SK-N-SH treated with all-trans-retinoic acid at 6 μM for 48 hours (cell line): ENCODE measurements at regions not wholly inside any gene's neighbourhood (a gene's known extent, or its start where the extent isn't known, plus 50 kb on each side); places are given as distances from the start of the nearest gene placed in this dataset.

Source experiments
- ATAC-seq: fragments of 200-7000 bp; cut with Tn5 transposase; 3 replicates; pipeline ENCODE4 v1.9.1; 2020; ENCODE audit warnings: mild to moderate bottlenecking, moderate library complexity
- ARNTL ChIP-seq: fragments of 450-650 bp; formaldehyde crosslinking; IDR thresholded peaks from 2 replicates; pipeline ENCODE4 v1.5.0; 2020; ENCODE audit warnings: low read depth, mild to moderate bottlenecking, moderate library complexity, borderline replicate concordance
- CSDC2 ChIP-seq: fragments of 250-450 bp; sonication (Bioruptor Pico); IDR thresholded peaks from 2 replicates; pipeline ENCODE4 v1.5.0; 2020; ENCODE audit warnings: mild to moderate bottlenecking, moderate library complexity
- ESRRG ChIP-seq: fragments of 250-450 bp; sonication (Bioruptor Pico); IDR thresholded peaks from 2 replicates; pipeline ENCODE4 v1.6.1; 2021; ENCODE audit warnings: mild to moderate bottlenecking
- GLIS3 ChIP-seq: fragments of 250-450 bp; sonication (Bioruptor Pico); IDR thresholded peaks from 2 replicates; pipeline ENCODE4 v1.5.0; 2020; ENCODE audit warnings: mild to moderate bottlenecking, moderate library complexity
- ISL1 ChIP-seq: fragments of 250-450 bp; sonication (Bioruptor Pico); IDR thresholded peaks from 2 replicates; pipeline ENCODE4 v2.1.2; 2022; ENCODE audit warnings: mild to moderate bottlenecking, moderate library complexity
- OSR1 ChIP-seq: fragments of 250-450 bp; sonication (Bioruptor Pico); IDR thresholded peaks from 2 replicates; pipeline ENCODE4 v1.8.0; 2022; ENCODE audit warnings: moderate library complexity, mild to moderate bottlenecking, inconsistent platforms
- PPARA ChIP-seq: fragments of 250-450 bp; sonication (Bioruptor Pico); IDR thresholded peaks from 2 replicates; pipeline ENCODE4 v1.5.0; 2020; ENCODE audit warnings: mild to moderate bottlenecking, borderline replicate concordance
- RARB ChIP-seq: fragments of 250-450 bp; sonication (Bioruptor Pico); IDR thresholded peaks from 2 replicates; pipeline ENCODE4 v1.8.0; 2021; ENCODE audit warnings: mild to moderate bottlenecking, moderate library complexity
- TCF4 ChIP-seq: fragments of 250-450 bp; sonication (Bioruptor Pico); IDR thresholded peaks from 2 replicates; pipeline ENCODE4 v1.8.0; 2021; ENCODE audit warnings: mild to moderate bottlenecking, moderate library complexity, borderline replicate concordance
- TOX ChIP-seq: fragments of 250-450 bp; sonication (Bioruptor Pico); IDR thresholded peaks from 2 replicates; pipeline ENCODE4 v1.8.0; 2021; ENCODE audit warnings: mild to moderate bottlenecking, moderate library complexity, borderline replicate concordance
- ZC3H10 ChIP-seq: fragments of 250-450 bp; sonication (Bioruptor Pico); IDR thresholded peaks from 2 replicates; pipeline ENCODE4 v1.5.1; 2021; ENCODE audit warnings: mild to moderate bottlenecking, moderate library complexity
- ZFP3 ChIP-seq: fragments of 250-450 bp; sonication (Bioruptor Pico); IDR thresholded peaks from 2 replicates; pipeline ENCODE4 v1.5.0; 2020; ENCODE audit warnings: mild to moderate bottlenecking, moderate library complexity
- ZFP30 ChIP-seq: fragments of 450-650 bp; formaldehyde crosslinking; IDR thresholded peaks from 2 replicates; pipeline ENCODE4 v1.5.0; 2022; ENCODE audit warnings: mild to moderate bottlenecking, moderate library complexity
- ZNF565 ChIP-seq: fragments of 450-650 bp; formaldehyde crosslinking; conservative IDR thresholded peaks from 2 replicates; pipeline ENCODE4 v1.5.0; 2020; ENCODE audit warnings: low read depth, mild to moderate bottlenecking, moderate library complexity
- ZNF70 ChIP-seq: fragments of 450-650 bp; formaldehyde crosslinking; IDR thresholded peaks from 2 replicates; pipeline ENCODE4 v1.5.0; 2020; ENCODE audit warnings: mild to moderate bottlenecking, moderate library complexity
- ZNF8 ChIP-seq: fragments of 450-650 bp; formaldehyde crosslinking; IDR thresholded peaks from 2 replicates; pipeline ENCODE4 v1.5.0; 2020; ENCODE audit warnings: mild to moderate bottlenecking, moderate library complexity
- TF ChIP-seq, protein P1 (sequence below): fragments of 250-450 bp; sonication (Bioruptor Pico); IDR thresholded peaks from 2 replicates; pipeline ENCODE4 v1.8.0; 2021; ENCODE audit warnings: low read depth, mild to moderate bottlenecking, moderate library complexity, borderline replicate concordance
- TF ChIP-seq, protein P2 (sequence below): fragments of 250-450 bp; sonication (Bioruptor Pico); IDR thresholded peaks from 2 replicates; pipeline ENCODE4 v1.8.0; 2020; ENCODE audit warnings: mild to moderate bottlenecking, moderate library complexity, borderline replicate concordance
- TF ChIP-seq, protein P3 (sequence below): fragments of 250-450 bp; sonication (Bioruptor Pico); IDR thresholded peaks from 2 replicates; pipeline ENCODE4 v1.5.1; 2021; ENCODE audit warnings: mild to moderate bottlenecking, moderate library complexity
- TF ChIP-seq, protein P4 (sequence below): fragments of 250-450 bp; sonication (Bioruptor Pico); IDR thresholded peaks from 2 replicates; pipeline ENCODE4 v1.5.1; 2020; ENCODE audit warnings: low read depth, mild to moderate bottlenecking, moderate library complexity
- TF ChIP-seq, protein P5 (sequence below): fragments of 250-450 bp; sonication (Bioruptor Pico); IDR thresholded peaks from 2 replicates; pipeline ENCODE4 v1.5.0; 2020; ENCODE audit warnings: mild to moderate bottlenecking, moderate library complexity

DNA sequence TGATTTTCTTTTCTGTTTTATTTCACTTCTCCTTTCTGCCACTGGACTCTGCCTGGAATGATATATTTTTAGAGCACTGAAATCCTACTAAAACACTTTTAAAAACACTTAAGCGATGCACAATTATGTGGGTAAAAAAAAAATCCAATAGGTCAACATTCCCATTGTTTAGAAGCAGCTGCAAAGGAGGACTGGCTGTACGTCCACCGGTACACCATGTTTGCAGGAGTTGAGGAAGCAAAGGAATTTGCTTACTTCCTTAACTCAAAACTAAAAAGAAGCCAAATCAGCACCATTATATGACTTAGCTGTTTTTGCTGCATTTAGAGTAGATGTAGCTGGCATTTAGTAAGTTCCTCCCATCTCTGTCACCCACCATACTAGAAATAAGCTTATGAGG lies 186.8 kb upstream of the TMTC1 start:
- ATAC-seq: no peak
- TF ChIP-seq ZFP30 (CRISPR knock-in tag): no peak
- TF ChIP-seq PPARA (CRISPR knock-in tag): no peak
- no peak for TF ChIP-seq RARB (CRISPR knock-in tag)
- no peak for TF ChIP-seq ARNTL (CRISPR knock-in tag)
- no peak for TF ChIP-seq ZC3H10 (CRISPR knock-in tag)
- TF ChIP-seq, protein P1, sequence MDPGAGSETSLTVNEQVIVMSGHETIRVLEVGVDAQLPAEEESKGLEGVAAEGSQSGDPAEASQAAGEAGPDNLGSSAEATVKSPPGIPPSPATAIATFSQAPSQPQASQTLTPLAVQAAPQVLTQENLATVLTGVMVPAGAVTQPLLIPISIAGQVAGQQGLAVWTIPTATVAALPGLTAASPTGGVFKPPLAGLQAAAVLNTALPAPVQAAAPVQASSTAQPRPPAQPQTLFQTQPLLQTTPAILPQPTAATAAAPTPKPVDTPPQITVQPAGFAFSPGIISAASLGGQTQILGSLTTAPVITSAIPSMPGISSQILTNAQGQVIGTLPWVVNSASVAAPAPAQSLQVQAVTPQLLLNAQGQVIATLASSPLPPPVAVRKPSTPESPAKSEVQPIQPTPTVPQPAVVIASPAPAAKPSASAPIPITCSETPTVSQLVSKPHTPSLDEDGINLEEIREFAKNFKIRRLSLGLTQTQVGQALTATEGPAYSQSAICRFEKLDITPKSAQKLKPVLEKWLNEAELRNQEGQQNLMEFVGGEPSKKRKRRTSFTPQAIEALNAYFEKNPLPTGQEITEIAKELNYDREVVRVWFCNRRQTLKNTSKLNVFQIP (CRISPR knock-in tag): no peak
- no peak for TF ChIP-seq ZNF70 (CRISPR knock-in tag)
- TF ChIP-seq, protein P2, sequence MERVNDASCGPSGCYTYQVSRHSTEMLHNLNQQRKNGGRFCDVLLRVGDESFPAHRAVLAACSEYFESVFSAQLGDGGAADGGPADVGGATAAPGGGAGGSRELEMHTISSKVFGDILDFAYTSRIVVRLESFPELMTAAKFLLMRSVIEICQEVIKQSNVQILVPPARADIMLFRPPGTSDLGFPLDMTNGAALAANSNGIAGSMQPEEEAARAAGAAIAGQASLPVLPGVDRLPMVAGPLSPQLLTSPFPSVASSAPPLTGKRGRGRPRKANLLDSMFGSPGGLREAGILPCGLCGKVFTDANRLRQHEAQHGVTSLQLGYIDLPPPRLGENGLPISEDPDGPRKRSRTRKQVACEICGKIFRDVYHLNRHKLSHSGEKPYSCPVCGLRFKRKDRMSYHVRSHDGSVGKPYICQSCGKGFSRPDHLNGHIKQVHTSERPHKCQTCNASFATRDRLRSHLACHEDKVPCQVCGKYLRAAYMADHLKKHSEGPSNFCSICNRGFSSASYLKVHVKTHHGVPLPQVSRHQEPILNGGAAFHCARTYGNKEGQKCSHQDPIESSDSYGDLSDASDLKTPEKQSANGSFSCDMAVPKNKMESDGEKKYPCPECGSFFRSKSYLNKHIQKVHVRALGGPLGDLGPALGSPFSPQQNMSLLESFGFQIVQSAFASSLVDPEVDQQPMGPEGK (CRISPR knock-in tag): no peak

DNA sequence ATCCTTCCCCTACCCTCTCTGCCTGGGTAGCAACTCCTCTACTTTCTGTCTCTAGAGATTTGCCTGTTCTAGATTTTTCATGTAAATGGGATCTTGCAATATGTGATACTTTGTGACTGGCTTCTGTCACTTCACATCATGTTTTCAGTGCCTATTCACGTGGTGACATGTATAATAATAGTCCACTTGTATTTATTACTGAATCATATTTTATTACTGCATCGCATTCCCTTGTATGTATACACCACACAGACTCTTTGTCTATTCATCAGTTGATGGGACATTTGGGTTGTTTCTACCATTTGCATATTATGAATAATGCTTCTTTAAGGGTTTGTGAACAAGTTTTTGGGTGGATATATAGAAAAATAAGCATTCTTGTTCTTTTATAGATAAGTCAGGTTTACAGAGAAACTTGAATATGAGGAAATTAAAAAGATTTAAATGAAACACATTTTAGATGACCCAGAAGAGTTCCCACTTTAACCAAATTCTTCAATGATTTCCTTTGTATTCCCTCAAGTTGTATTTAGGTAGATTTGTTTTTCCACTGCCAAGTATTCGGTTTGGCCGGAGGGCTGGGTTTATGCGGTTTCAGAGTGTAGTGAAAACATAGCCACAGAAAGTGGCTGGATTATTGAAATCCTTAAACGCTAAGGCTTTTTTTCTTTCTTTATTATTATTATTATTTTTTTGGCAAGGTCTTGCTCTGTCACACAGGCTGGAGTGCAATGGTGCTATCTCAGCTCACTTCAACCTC lies 178.7 kb upstream of the TMTC1 start:
- no peak for ATAC-seq
- TF ChIP-seq ZNF8 (CRISPR knock-in tag) (no peak), ISL1 (CRISPR knock-in tag) (no peak), ZC3H10 (CRISPR knock-in tag) (no peak), ZFP30 (CRISPR knock-in tag) (no peak), TCF4 (no peak), OSR1 (CRISPR knock-in tag) (no peak), ZNF565 (no peak), ZNF70 (CRISPR knock-in tag) (no peak), TOX (CRISPR knock-in tag) (no peak), GLIS3 (CRISPR knock-in tag) (no peak), ZFP3 (CRISPR knock-in tag) (no peak), PPARA (CRISPR knock-in tag) (no peak), ESRRG (CRISPR knock-in tag) (no peak), CSDC2 (no peak)
- TF ChIP-seq, protein P3, sequence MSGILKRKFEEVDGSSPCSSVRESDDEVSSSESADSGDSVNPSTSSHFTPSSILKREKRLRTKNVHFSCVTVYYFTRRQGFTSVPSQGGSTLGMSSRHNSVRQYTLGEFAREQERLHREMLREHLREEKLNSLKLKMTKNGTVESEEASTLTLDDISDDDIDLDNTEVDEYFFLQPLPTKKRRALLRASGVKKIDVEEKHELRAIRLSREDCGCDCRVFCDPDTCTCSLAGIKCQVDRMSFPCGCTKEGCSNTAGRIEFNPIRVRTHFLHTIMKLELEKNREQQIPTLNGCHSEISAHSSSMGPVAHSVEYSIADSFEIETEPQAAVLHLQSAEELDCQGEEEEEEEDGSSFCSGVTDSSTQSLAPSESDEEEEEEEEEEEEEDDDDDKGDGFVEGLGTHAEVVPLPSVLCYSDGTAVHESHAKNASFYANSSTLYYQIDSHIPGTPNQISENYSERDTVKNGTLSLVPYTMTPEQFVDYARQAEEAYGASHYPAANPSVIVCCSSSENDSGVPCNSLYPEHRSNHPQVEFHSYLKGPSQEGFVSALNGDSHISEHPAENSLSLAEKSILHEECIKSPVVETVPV: no peak
- TF ChIP-seq, protein P4, sequence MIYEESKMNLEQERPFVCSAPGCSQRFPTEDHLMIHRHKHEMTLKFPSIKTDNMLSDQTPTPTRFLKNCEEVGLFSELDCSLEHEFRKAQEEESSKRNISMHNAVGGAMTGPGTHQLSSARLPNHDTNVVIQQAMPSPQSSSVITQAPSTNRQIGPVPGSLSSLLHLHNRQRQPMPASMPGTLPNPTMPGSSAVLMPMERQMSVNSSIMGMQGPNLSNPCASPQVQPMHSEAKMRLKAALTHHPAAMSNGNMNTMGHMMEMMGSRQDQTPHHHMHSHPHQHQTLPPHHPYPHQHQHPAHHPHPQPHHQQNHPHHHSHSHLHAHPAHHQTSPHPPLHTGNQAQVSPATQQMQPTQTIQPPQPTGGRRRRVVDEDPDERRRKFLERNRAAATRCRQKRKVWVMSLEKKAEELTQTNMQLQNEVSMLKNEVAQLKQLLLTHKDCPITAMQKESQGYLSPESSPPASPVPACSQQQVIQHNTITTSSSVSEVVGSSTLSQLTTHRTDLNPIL (CRISPR knock-in tag): no peak
- TF ChIP-seq, protein P1 (CRISPR knock-in tag): no peak
- TF ChIP-seq, protein P5, sequence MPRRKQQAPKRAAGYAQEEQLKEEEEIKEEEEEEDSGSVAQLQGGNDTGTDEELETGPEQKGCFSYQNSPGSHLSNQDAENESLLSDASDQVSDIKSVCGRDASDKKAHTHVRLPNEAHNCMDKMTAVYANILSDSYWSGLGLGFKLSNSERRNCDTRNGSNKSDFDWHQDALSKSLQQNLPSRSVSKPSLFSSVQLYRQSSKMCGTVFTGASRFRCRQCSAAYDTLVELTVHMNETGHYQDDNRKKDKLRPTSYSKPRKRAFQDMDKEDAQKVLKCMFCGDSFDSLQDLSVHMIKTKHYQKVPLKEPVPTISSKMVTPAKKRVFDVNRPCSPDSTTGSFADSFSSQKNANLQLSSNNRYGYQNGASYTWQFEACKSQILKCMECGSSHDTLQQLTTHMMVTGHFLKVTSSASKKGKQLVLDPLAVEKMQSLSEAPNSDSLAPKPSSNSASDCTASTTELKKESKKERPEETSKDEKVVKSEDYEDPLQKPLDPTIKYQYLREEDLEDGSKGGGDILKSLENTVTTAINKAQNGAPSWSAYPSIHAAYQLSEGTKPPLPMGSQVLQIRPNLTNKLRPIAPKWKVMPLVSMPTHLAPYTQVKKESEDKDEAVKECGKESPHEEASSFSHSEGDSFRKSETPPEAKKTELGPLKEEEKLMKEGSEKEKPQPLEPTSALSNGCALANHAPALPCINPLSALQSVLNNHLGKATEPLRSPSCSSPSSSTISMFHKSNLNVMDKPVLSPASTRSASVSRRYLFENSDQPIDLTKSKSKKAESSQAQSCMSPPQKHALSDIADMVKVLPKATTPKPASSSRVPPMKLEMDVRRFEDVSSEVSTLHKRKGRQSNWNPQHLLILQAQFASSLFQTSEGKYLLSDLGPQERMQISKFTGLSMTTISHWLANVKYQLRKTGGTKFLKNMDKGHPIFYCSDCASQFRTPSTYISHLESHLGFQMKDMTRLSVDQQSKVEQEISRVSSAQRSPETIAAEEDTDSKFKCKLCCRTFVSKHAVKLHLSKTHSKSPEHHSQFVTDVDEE (CRISPR knock-in tag): no peak
